GM15510 (cell line): ENCODE measurements at regions not wholly inside any gene's neighbourhood (a gene's known extent, or its start where the extent isn't known, plus 50 kb on each side); places are given as distances from the start of the nearest gene placed in this dataset.

Experiments
- POLR2A ChIP-seq: IDR thresholded peaks from 3 replicates; pipeline ENCODE4 v1.6.1; 2011; ENCODE audit warnings: borderline replicate concordance; ENCODE audit not compliant: insufficient read length; ENCODE audit errors: extremely low read depth

GRCh38 chr13:40213779-40214178 lies 452.7 kb downstream of the FOXO1 start:
- no peak for TF ChIP-seq POLR2A

GRCh38 chr13:40215311-40215710 lies 451.1 kb downstream of the FOXO1 start:
- TF ChIP-seq POLR2A, result no peak

GRCh38 chr13:40215747-40216146 lies 450.7 kb downstream of the FOXO1 start:
- TF ChIP-seq POLR2A, result no peak

- no peak for TF ChIP-seq POLR2A
These were observed 448.8 kb downstream of the FOXO1 start for GRCh38 chr13:40217675-40218074.

GRCh38 chr13:40220299-40220935 lies 446.0 kb downstream of the FOXO1 start:
- TF ChIP-seq POLR2A, result no peak

GRCh38 chr13:40221131-40221459 lies 445.3 kb downstream of the FOXO1 start:
- TF ChIP-seq POLR2A, result no peak

- TF ChIP-seq POLR2A, result no peak
These were observed 444.8 kb downstream of the FOXO1 start for GRCh38 chr13:40221460-40222201.

GRCh38 chr13:40223585-40223984 lies 442.9 kb downstream of the FOXO1 start:
- TF ChIP-seq POLR2A, result no peak

- no peak for TF ChIP-seq POLR2A
These were observed 437.9 kb downstream of the FOXO1 start for GRCh38 chr13:40228496-40228895.

GRCh38 chr13:40228990-40229389 lies 437.5 kb downstream of the FOXO1 start:
- no peak for TF ChIP-seq POLR2A

GRCh38 chr13:40230833-40231266 lies 435.6 kb downstream of the FOXO1 start:
- no peak for TF ChIP-seq POLR2A

GRCh38 chr13:40231311-40231710 lies 435.1 kb downstream of the FOXO1 start:
- no peak for TF ChIP-seq POLR2A

- TF ChIP-seq POLR2A, result no peak
These were observed 434.7 kb downstream of the FOXO1 start for GRCh38 chr13:40231751-40232150.

- no peak for TF ChIP-seq POLR2A
These were observed 434.0 kb downstream of the FOXO1 start for GRCh38 chr13:40232311-40233040.

- TF ChIP-seq POLR2A, result no peak
These were observed 432.7 kb downstream of the FOXO1 start for GRCh38 chr13:40233731-40234195.
